NCI-H345 (cell line): ENCODE measurements at regions not wholly inside any gene's neighbourhood (a gene's known extent, or its start where the extent isn't known, plus 50 kb on each side); places are given as distances from the start of the nearest gene placed in this dataset.

Experiments
- DNase-seq: peaks from one replicate; lab custom pipeline; 2025; lab: John Stamatoyannopoulos, UW

GRCh38 chr20:37643400-37643799, 50.4 kb upstream of the CTNNBL1 start:
- DNase-seq: no peak

GRCh38 chr20:37642246-37642645, 51.6 kb upstream of the CTNNBL1 start:
- no peak for DNase-seq

GRCh38 chr20:37640600-37641561, 52.9 kb upstream of the CTNNBL1 start:
- no peak for DNase-seq

DNA sequence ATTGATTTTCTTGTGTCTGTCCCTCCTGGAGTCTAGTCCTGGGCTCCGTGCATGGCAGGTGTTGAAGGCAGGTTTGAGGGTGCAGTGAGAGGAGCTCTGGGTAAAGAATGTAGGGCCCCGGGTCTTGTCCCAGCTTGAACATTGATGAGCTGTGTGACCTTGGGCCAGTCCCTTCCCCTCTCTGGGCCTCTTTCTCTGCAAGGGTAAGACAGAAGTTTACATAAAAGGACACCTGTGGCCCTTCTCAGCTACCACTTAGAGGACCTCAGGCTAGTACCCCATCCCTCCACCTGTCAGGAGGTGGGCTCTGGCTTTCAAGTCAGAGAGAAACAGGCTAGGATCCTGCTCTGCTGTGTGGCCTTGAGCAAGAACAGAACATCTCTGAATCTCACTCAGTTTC, 55.3 kb upstream of the CTNNBL1 start:
- DNase-seq: no peak

- no peak for DNase-seq
Measured at GRCh38 chr20:37636977-37637376, 56.9 kb upstream of the CTNNBL1 start.

- no peak for DNase-seq
Measured at GRCh38 chr20:37636212-37636975, 57.4 kb upstream of the CTNNBL1 start.

DNA sequence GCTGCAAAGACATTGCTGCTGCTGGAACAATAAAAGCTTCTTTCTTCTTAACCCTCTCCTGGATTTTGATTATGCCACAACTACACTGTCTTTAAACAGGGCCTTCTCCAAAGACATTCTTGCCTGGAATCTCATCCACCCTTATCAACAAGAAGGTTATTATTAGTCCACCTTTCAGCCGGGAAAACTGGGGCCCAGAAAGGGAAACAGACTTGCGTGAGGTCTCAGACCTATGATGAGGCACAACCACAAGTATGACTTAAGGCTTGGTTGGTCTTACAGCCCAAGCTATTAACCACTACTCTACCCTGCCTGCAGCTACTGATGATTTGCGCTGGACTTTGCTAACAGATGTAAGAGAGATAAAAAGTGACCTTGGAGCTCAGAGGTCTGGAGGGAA, 62.8 kb upstream of the CTNNBL1 start:
- no peak for DNase-seq

GRCh38 chr20:37630166-37630565, 63.7 kb upstream of the CTNNBL1 start:
- DNase-seq: peak; percentile 79

DNA sequence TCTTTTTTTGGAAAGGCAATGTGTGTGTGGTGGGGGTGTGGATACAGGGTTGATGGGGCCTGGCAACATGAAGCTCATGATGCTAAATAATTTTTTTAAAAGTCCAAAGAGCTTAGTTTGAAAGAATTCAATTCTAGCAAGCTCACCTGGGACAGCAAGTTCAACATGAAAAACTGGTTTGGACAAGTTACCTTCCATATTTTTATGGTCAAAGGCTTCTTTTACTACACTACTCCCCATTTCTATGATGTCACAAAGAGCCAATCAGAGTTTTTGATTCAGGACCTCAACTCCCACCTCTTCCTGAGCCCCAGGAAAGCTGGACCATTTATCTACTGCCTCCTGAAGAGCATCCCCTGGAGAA, 66.1 kb upstream of the CTNNBL1 start:
- DNase-seq: no peak

DNA sequence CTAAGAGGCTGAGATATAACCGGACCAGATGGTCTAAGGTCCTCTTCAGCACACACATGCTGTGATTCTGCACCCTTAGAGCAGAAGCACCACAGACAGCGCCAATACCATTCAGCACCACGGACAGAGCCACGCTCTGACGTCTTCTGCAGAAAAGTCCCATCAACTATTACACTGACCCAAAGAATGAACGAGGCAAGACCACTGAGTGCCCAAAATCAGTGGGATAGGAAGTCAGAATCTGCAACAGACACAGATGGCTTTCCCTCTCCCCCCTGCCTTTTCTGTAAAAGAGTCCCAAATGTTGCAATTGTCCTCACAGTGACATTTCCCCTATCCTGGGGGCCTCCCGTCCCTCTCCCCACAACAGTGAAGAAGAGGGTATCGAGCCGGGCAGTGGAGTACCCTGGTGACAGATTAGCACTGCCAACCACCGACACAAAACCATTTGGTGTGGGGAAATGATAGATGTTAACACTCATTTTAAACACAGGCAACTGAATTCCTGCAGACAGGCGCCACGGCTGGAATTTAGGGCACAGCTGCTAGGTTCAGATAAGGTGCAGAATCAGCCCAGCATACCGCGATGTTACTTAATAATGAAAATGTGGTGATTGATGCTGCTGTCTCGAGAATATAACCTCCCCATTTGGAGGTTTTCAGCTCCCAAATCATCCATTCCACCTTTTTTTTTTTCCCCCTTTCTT, 66.6 kb upstream of the CTNNBL1 start:
- DNase-seq: no peak

- no peak for DNase-seq
Measured at GRCh38 chr20:37624963-37625362, 68.9 kb upstream of the CTNNBL1 start.

DNA sequence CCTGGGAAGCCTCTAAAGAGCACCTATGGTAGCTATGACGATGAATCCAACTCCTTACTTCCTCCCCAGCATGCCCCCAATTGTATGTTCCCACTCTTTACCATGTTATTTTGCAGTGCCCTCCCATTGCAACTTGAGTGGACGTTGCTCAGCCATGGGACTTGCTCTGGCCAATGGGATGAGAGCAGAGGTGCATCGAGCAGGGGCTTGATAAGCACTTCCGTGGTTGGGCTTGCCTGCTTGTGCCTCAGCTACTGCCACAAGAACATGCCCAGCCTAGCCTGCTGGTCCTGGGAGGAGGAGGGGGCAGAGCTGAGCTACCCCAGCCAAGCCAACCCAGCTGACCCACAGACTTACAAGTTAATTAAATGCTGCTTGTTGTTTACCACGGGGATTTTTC, 71.1 kb upstream of the CTNNBL1 start:
- DNase-seq: no peak

DNA sequence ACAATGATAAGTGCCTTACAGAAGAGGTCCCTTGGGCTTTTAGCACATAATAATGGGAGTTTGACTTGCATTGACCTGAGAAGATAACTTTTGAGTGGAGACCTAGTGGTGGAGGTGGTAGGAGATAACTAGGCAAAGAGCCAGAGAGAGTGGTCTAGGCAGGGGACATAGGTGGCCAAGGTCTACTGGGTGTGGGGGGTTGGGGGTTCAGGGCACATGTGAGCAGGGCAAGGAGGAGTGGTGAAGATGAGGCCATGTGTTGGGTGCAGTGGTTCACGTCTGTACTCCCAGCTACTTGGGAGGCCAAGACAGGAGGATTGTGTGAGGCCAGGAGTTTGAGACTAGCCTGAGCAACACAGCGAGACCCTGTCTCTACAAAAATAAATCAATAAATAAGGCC, 74.3 kb upstream of the CTNNBL1 start:
- no peak for DNase-seq

DNA sequence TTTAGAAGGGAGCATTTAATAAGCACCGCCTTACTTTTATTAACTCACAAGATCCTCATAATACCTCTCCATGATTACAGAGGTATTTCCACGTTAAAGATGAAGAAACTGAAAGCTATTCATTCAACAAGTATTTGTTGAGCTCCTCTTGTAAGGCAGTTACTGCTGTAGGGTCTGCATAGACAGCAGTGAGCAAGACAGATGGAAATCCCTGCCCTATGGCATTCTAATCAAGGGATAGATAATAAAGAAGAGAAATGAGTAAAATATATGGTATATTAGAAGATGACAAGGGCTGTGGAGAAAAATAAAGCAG, 77.8 kb upstream of the CTNNBL1 start:
- DNase-seq: no peak

DNA sequence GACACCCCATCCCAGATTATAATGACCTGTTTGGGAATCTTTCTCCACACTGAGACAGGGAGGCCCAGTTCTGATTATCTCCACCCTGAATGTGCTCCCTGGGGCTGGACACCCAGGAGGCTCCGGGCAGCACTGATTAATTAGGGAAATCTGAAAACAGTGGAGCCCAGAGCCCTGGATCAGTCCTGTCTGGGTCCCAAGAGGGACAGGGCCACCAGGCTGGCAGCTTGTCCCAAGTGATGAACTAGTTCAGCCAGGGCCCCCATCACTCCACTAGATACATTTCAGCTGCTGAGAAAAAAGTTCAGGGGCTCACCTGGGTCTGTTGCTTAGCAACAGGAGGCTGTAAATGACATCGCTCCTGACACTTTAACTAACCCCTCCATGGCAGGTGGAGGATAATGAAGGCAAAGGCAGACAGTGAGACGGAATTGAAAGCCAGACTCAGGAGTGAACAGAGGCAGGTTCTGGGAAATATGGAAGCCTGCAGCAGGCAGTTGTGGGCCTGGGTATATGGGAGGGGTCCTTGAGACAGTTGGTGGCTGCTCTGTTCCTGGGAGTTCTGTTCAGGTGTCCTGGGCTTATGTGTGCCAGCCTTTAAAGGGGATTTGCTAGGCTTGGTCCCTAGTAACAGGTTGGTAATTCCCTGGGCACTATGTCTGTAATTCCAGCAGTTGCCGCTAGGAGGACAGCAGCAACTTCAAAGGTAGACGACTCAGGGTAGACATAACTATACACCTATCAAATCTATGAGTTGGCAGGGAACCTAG, 78.3 kb upstream of the CTNNBL1 start:
- peak; percentile 35 for DNase-seq

GRCh38 chr20:37611852-37612251, 82.0 kb upstream of the CTNNBL1 start:
- no peak for DNase-seq

DNA sequence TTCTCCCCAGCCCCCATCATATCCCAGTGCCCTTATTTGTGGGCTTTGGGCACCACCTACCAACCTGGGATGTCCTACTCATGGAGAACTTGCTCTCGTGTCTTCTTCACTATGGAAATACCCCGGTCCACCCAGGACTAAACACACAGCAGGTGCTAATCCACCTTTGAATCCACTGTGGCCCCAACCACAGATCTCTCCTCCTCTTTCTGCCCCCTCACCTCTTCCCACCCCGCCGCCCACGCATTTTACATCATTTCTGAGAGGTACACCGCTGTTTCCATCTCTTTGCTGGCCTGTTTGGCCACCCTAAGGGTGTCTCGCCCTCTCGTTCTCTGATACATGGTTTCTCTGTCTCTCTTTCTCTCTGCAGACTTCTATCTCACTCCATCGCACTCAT, 82.5 kb upstream of the CTNNBL1 start:
- DNase-seq: no peak

GRCh38 chr20:37610203-37610798, 82.6 kb upstream of the BLCAP start:
- no peak for DNase-seq

GRCh38 chr20:37602634-37603033, 75.0 kb upstream of the BLCAP start:
- no peak for DNase-seq

GRCh38 chr20:37600486-37600885, 72.8 kb upstream of the BLCAP start:
- no peak for DNase-seq

GRCh38 chr20:37598575-37599342, 71.1 kb upstream of the BLCAP start:
- no peak for DNase-seq
